A549 (cell line): ENCODE measurements at regions not wholly inside any gene's neighbourhood (a gene's known extent, or its start where the extent isn't known, plus 50 kb on each side); places are given as distances from the start of the nearest gene placed in this dataset.
"Not testable (repeated sequence)": the region's sequence is repeated elsewhere in the genome, so short reads cannot be mapped to it uniquely, and the experiment has no call there.

Experiments
- ATAC-seq, 2 experiments: fragments of 200-7000 bp in 1 of 2; fragments of >200 bp in 1 of 2; cut with Nextera tagmentation in 1 of 2; cut with Tn5 transposase in 1 of 2; 3 replicates each; pipeline versions ENCODE4 v1.8.0 to v1.9.1; 2018 to 2020; ENCODE audit warnings: mild to moderate bottlenecking in 1 of 2, moderate library complexity in 1 of 2
- CTCF ChIA-PET: fragments of 300-600 bp; sonication (Branson Sonifier 250); formaldehyde crosslinking; extraction: SDS; loops from one replicate; lab custom pipeline; 2021; ENCODE audit warnings: antibody characterized with exemption, inconsistent platforms; lab: Yijun Ruan, JAX
- POLR2A ChIA-PET: fragments of 350-600 bp; formaldehyde crosslinking; extraction: SDS; loops from one replicate; lab custom pipeline; 2021; ENCODE audit warnings: antibody characterized with exemption, inconsistent platforms; lab: Yijun Ruan, JAX
- DNase-seq, 2 experiments: peaks; one replicate each; pipeline versions ENCODE4 v3.0.0 to v3.0.0-alpha.2; 2011 to 2016; ENCODE audit warnings: low read depth in 1 of 2, low spot score in 1 of 2
- FAIRE-seq: peaks from 2 replicates; lab custom pipeline; 2011; peaks lifted over from hg19 to GRCh38; lab: Jason Lieb, UNC
- H3K27ac ChIP-seq, 2 experiments: fragments of >200 bp; sonication (Bioruptor Twin); formaldehyde crosslinking; 3 replicates each; pipeline ENCODE4 v1.5.1; 2016 to 2017
- H3K4me1 ChIP-seq: fragments of >200 bp; sonication (Bioruptor Twin); formaldehyde crosslinking; 3 replicates; pipeline ENCODE4 v1.6.1; 2016
- H3K4me2 ChIP-seq: fragments of >200 bp; sonication (Bioruptor Twin); formaldehyde crosslinking; 3 replicates; pipeline ENCODE4 v1.6.1; 2016
- H3K4me3 ChIP-seq: fragments of >200 bp; sonication (Bioruptor Twin); formaldehyde crosslinking; 3 replicates; pipeline ENCODE4 v1.5.1; 2016
- H3K9me3 ChIP-seq: fragments of >200 bp; sonication (Bioruptor Twin); formaldehyde crosslinking; 3 replicates; pipeline ENCODE4 v1.6.1; 2016
- CBX8 ChIP-seq: fragments of 200-600 bp; sonication (generic); IDR thresholded peaks from 2 replicates; pipeline ENCODE4 v1.6.1; 2016
- CHD4 ChIP-seq: fragments of 200-600 bp; sonication (generic); IDR thresholded peaks from 2 replicates; pipeline ENCODE4 v1.6.1; 2016; ENCODE audit warnings: antibody characterized with exemption, mild to moderate bottlenecking, borderline replicate concordance
- FOSB ChIP-seq: fragments of 250-450 bp; sonication (Bioruptor Pico); IDR thresholded peaks from 2 replicates; pipeline ENCODE4 v1.5.0; 2020; ENCODE audit warnings: mild to moderate bottlenecking, moderate library complexity
- GATA3 ChIP-seq: IDR thresholded peaks from 2 replicates; pipeline ENCODE4 v1.6.1; 2012; ENCODE audit warnings: borderline replicate concordance
- HEYL ChIP-seq: fragments of 250-450 bp; sonication (Bioruptor Pico); IDR thresholded peaks from 2 replicates; pipeline ENCODE4 v1.8.0; 2021; ENCODE audit warnings: mild to moderate bottlenecking, moderate library complexity
- HOXB13 ChIP-seq: fragments of 250-450 bp; sonication (Bioruptor Pico); IDR thresholded peaks from 2 replicates; pipeline ENCODE4 v1.5.0; 2020; ENCODE audit warnings: low read depth, mild to moderate bottlenecking, moderate library complexity
- JUNB ChIP-seq: fragments of >200 bp; sonication (Bioruptor Twin); formaldehyde crosslinking; IDR thresholded peaks from 2 replicates; pipeline ENCODE4 v1.6.1; 2016
- KDM1A ChIP-seq: fragments of 200-600 bp; sonication (generic); IDR thresholded peaks from 2 replicates; pipeline ENCODE4 v1.6.1; 2016; ENCODE audit warnings: low read depth, mild to moderate bottlenecking
- MAFK ChIP-seq: fragments of 450-650 bp; IDR thresholded peaks from 2 replicates; pipeline ENCODE4 v1.6.1; 2014; ENCODE audit not compliant: partially characterized antibody
- MAZ ChIP-seq: fragments of 150-350 bp; IDR thresholded peaks from 2 replicates; pipeline ENCODE4 v1.6.1; 2014; ENCODE audit warnings: antibody characterized with exemption, low read depth, low read length, borderline replicate concordance
- NPAS2 ChIP-seq: fragments of 250-450 bp; sonication (Bioruptor Pico); IDR thresholded peaks from 2 replicates; pipeline ENCODE4 v1.8.0; 2022; ENCODE audit warnings: mild to moderate bottlenecking, moderate library complexity, borderline replicate concordance
- PHF8 ChIP-seq: fragments of 200-600 bp; sonication (generic); IDR thresholded peaks from 2 replicates; pipeline ENCODE4 v1.6.1; 2016; ENCODE audit warnings: low read depth, mild to moderate bottlenecking, antibody characterized with exemption, moderate library complexity, borderline replicate concordance
- POLR2AphosphoS2 ChIP-seq: conservative IDR thresholded peaks from 2 replicates; pipeline ENCODE4 v1.6.1; 2012; ENCODE audit warnings: low read length, improper control_type of control experiment, inconsistent platforms
- RARB ChIP-seq: fragments of 250-450 bp; sonication (Bioruptor Pico); IDR thresholded peaks from 2 replicates; pipeline ENCODE4 v1.8.0; 2021; ENCODE audit warnings: mild to moderate bottlenecking, moderate library complexity
- RCOR1 ChIP-seq: fragments of 150-350 bp; IDR thresholded peaks from 2 replicates; pipeline ENCODE4 v1.6.1; 2014; ENCODE audit warnings: antibody characterized with exemption, low read length, low read depth
- ZFP36 ChIP-seq: fragments of 450-650 bp; IDR thresholded peaks from 2 replicates; pipeline ENCODE4 v1.6.1; 2014; ENCODE audit warnings: borderline replicate concordance; ENCODE audit not compliant: partially characterized antibody
- ZNF302 ChIP-seq: fragments of 250-450 bp; sonication (Bioruptor Pico); IDR thresholded peaks from 2 replicates; pipeline ENCODE4 v1.9.0; 2021; ENCODE audit warnings: inconsistent platforms, mild to moderate bottlenecking, moderate library complexity
- WGBS: methylation state at CpG from one replicate; pipeline ENCODE4 v1.1.6; 2017; ENCODE audit errors: missing lambda C conversion rate; 5-methylcytosine and 5-hydroxymethylcytosine counted together
- TF ChIP-seq, protein P1 (sequence below): IDR thresholded peaks from 2 replicates; pipeline ENCODE4 v1.6.1; 2012; ENCODE audit warnings: low read depth, borderline replicate concordance
- TF ChIP-seq, protein P2 (sequence below): fragments of 450-650 bp; IDR thresholded peaks from 2 replicates; pipeline ENCODE4 v1.6.1; 2014; ENCODE audit warnings: antibody characterized with exemption
- TF ChIP-seq, protein P3 (sequence below): fragments of 200-600 bp; sonication (generic); IDR thresholded peaks from 2 replicates; pipeline ENCODE4 v1.6.1; 2016; ENCODE audit warnings: antibody characterized with exemption, mild to moderate bottlenecking, moderate library complexity
- TF ChIP-seq, protein P4 (sequence below): fragments of 250-450 bp; sonication (Bioruptor Pico); IDR thresholded peaks from 2 replicates; pipeline ENCODE4 v1.5.0; 2021; ENCODE audit warnings: mild to moderate bottlenecking, moderate library complexity, borderline replicate concordance

DNA sequence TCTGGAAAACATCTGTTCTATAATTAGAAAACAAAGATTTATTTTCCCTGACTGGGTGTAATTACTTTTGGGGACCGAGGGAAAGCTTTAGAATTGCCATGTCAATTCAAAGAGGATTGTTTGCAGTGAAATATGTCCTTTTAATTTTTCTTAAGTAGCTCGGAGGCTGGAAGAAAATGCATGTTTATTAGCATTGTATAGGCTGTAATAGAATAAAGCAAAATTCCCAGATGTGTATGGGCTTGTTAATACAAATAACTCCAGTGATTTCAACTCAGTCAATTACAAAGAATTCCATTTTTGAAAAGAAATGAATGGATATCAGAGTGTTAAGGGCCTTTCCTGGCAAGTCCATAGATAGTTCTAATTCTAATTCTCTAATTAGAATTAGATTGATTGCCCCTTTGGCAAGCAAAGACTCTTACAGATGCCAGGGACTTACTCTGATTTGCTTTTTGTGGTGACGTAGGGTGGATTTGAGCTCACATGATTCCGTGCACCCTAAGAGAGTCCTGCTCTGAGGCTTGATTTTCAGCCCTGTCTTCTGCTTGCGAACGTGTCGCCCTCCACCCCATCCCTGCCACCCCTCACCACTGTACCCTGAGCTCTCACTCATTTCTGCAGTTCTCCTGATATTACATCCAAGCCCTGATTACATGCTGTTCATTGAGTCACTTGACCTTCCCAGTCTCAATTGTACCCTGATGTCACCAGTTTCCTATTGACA is 70.0 kb upstream of the FAM20A start:
- ChIA-PET POLR2A (no interaction called here), CTCF (interaction anchor here (0.9 to 1.7 kb wide), 2 partner anchors 28 to 67 kb away, joined by 3 to 4 read pairs; no protein-coding TSS in a partner anchor)
- no peaks in the 10 kb centered on the region for H3K9me3 ChIP-seq
- TF ChIP-seq, protein P1, sequence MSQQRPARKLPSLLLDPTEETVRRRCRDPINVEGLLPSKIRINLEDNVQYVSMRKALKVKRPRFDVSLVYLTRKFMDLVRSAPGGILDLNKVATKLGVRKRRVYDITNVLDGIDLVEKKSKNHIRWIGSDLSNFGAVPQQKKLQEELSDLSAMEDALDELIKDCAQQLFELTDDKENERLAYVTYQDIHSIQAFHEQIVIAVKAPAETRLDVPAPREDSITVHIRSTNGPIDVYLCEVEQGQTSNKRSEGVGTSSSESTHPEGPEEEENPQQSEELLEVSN, result no peak
- no peak for DNase-seq
- H3K27ac ChIP-seq, result no peak overlapping the region
- H3K4me1 ChIP-seq, result no peaks in the 10 kb centered on the region
- H3K4me2 ChIP-seq, result no peak overlapping the region
- ATAC-seq, result no peak
- 31% methylated on average over 7 of the region's 7 CpGs for WGBS
- no peak overlapping the region for H3K4me3 ChIP-seq
- no peak for FAIRE-seq

DNA sequence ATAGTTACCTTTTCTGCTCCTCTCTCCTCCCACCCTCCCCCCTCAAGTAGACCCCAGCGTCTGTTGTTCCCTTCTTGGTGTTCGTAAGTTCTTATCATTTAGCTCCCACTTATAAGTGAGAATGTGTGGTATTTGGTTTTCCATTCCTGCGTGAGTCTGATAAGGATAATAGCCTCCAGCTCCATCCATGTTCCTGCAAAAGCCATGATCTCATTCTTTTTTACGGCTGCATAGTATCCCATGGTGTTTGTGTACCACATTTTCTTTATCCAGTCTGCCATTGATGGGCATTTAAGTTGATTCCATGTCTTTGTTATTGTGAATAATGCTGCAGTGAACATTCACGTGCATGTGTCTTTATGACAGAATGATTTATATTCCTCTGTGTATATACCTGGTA is 65.3 kb upstream of the FAM20A start:
- CTCF ChIA-PET, POLR2A ChIA-PET, H3K27ac ChIP-seq, H3K9me3 ChIP-seq, H3K4me3 ChIP-seq, ATAC-seq, DNase-seq, H3K4me2 ChIP-seq, H3K4me1 ChIP-seq, FAIRE-seq: not testable (repeated sequence)
- WGBS, result 34% methylated on average over 5 of the region's 5 CpGs

DNA sequence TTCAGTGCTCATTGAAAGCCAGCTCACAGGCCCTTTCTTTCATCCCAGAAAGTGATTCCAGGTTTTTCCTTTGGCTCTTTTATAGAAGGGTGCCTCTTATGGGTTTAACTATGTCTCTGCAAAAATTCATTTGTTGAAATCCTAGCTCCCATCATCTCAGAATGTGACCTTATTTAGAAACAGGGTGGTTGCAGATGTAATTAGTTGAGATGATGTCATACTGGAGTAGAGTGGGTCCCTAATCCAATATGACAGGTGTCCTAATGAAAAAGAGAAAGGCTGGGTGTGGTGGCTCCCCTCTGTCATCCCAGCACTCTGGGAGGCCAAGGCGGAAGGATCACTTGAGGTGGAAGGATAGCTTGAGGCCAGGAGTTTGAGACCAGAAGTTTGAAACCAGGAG is 64.2 kb upstream of the FAM20A start:
- ATAC-seq, result no peak
- no peak for TF ChIP-seq HOXB13 (CRISPR knock-in tag)
- TF ChIP-seq MAFK, result no peak
- TF ChIP-seq FOSB (CRISPR knock-in tag), result no peak
- no peak for TF ChIP-seq NPAS2
- no peak for TF ChIP-seq ZFP36
- no peak for TF ChIP-seq CBX8
- TF ChIP-seq, protein P2, sequence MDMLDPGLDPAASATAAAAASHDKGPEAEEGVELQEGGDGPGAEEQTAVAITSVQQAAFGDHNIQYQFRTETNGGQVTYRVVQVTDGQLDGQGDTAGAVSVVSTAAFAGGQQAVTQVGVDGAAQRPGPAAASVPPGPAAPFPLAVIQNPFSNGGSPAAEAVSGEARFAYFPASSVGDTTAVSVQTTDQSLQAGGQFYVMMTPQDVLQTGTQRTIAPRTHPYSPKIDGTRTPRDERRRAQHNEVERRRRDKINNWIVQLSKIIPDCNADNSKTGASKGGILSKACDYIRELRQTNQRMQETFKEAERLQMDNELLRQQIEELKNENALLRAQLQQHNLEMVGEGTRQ, result no peak
- TF ChIP-seq KDM1A, result no peak
- no peak for TF ChIP-seq HEYL (CRISPR knock-in tag)
- TF ChIP-seq CHD4, result no peak
- no peak for TF ChIP-seq RCOR1
- no peak for TF ChIP-seq ZNF302 (CRISPR knock-in tag)
- no peak for TF ChIP-seq JUNB
- no peak for TF ChIP-seq PHF8
- TF ChIP-seq, protein P3, sequence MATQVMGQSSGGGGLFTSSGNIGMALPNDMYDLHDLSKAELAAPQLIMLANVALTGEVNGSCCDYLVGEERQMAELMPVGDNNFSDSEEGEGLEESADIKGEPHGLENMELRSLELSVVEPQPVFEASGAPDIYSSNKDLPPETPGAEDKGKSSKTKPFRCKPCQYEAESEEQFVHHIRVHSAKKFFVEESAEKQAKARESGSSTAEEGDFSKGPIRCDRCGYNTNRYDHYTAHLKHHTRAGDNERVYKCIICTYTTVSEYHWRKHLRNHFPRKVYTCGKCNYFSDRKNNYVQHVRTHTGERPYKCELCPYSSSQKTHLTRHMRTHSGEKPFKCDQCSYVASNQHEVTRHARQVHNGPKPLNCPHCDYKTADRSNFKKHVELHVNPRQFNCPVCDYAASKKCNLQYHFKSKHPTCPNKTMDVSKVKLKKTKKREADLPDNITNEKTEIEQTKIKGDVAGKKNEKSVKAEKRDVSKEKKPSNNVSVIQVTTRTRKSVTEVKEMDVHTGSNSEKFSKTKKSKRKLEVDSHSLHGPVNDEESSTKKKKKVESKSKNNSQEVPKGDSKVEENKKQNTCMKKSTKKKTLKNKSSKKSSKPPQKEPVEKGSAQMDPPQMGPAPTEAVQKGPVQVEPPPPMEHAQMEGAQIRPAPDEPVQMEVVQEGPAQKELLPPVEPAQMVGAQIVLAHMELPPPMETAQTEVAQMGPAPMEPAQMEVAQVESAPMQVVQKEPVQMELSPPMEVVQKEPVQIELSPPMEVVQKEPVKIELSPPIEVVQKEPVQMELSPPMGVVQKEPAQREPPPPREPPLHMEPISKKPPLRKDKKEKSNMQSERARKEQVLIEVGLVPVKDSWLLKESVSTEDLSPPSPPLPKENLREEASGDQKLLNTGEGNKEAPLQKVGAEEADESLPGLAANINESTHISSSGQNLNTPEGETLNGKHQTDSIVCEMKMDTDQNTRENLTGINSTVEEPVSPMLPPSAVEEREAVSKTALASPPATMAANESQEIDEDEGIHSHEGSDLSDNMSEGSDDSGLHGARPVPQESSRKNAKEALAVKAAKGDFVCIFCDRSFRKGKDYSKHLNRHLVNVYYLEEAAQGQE, result no peak
- TF ChIP-seq GATA3, result no peak
- no peak for TF ChIP-seq MAZ
- no peak for TF ChIP-seq POLR2AphosphoS2
- TF ChIP-seq RARB (CRISPR knock-in tag), result no peak
- TF ChIP-seq, protein P4, sequence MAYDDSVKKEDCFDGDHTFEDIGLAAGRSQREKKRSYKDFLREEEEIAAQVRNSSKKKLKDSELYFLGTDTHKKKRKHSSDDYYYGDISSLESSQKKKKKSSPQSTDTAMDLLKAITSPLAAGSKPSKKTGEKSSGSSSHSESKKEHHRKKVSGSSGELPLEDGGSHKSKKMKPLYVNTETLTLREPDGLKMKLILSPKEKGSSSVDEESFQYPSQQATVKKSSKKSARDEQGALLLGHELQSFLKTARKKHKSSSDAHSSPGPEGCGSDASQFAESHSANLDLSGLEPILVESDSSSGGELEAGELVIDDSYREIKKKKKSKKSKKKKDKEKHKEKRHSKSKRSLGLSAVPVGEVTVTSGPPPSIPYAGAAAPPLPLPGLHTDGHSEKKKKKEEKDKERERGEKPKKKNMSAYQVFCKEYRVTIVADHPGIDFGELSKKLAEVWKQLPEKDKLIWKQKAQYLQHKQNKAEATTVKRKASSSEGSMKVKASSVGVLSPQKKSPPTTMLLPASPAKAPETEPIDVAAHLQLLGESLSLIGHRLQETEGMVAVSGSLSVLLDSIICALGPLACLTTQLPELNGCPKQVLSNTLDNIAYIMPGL (CRISPR knock-in tag), result no peak
- no peak for FAIRE-seq
- no peak for DNase-seq
- WGBS, result 87% methylated on average over 1 of the region's 1 CpG
- POLR2A ChIA-PET, result interaction anchor here (0.6 kb wide), 1 partner anchor 24 kb away, joined by 3 read pairs; no protein-coding TSS in a partner anchor
- no peaks in the 10 kb centered on the region for H3K4me1 ChIP-seq
- CTCF ChIA-PET, result no interaction called here
- no peaks in the 10 kb centered on the region for H3K9me3 ChIP-seq
- no peak overlapping the region for H3K4me3 ChIP-seq
- H3K27ac ChIP-seq, result no peak overlapping the region
- no peak overlapping the region for H3K4me2 ChIP-seq
